Neuron (in vitro differentiated cells): ENCODE measurements at regions not wholly inside any gene's neighbourhood (a gene's known extent, or its start where the extent isn't known, plus 50 kb on each side); places are given as distances from the start of the nearest gene placed in this dataset.
"Not testable (repeated sequence)": the region's sequence is repeated elsewhere in the genome, so short reads cannot be mapped to it uniquely, and the experiment has no call there.

ENCODE experiments used
- H2AFZ ChIP-seq: one replicate; pipeline ENCODE4 v1.6.1; 2013; ENCODE audit warnings: low read depth, mild to moderate bottlenecking, inconsistent platforms, low read length, moderate library complexity
- H3K27me3 ChIP-seq: one replicate; pipeline ENCODE4 v1.6.1; 2013; ENCODE audit warnings: low read length; ENCODE audit not compliant: insufficient read depth
- H3K36me3 ChIP-seq: one replicate; pipeline ENCODE4 v1.6.1; 2013; ENCODE audit warnings: low read length; ENCODE audit not compliant: insufficient read depth
- H3K4me1 ChIP-seq: one replicate; pipeline ENCODE4 v1.6.1; 2013; ENCODE audit warnings: low read length; ENCODE audit not compliant: insufficient read depth
- H3K4me3 ChIP-seq: 2 replicates; pipeline ENCODE4 v1.5.1; 2013; ENCODE audit warnings: mild to moderate bottlenecking, low read length, moderate library complexity
- H3K9me3 ChIP-seq: one replicate; pipeline ENCODE4 v1.6.1; 2013; ENCODE audit warnings: low read length

DNA sequence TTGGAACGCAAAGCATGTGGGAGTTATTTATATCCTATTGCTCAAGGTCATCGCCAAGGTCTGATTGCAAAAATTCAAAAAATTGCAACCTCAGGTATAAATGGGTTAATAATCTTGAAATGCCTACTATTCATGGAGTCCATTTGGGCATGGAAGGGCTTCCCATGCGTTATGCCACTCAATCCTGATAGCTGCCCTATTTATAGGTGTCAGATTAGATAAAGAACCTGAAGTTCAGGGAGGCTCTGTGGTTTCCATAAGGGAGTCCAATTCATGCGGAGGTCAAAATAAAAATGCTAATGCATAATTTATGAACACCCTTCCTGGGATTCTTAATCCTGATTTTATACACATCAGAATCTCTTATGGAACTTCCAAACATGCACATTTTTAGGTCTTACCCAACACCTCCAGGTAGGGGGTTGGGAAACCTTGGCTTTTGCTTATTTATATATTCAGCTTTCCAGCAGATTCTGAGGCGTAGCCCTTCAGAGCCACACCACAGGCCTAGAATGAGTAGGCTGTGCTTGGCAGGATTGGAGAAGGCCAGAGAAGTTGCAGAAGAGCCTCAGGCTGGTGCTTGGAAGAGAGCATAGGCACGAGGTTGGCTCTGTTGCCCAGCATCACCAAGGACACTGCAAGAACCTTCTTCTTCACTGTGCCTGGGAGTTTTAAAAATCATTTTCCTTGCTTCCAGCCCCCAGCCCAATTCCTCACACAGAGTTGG lies 324.4 kb upstream of the CFAP20DC start:
- no peaks in the 10 kb centered on the region for H3K27me3 ChIP-seq
- H3K36me3 ChIP-seq = no peaks in the 10 kb centered on the region
- H3K4me3 ChIP-seq = no peak overlapping the region
- H2AFZ ChIP-seq = no peak overlapping the region
- peaks cover 13% of the 10 kb centered on the region for H3K4me1 ChIP-seq
- no peaks in the 10 kb centered on the region for H3K9me3 ChIP-seq

DNA sequence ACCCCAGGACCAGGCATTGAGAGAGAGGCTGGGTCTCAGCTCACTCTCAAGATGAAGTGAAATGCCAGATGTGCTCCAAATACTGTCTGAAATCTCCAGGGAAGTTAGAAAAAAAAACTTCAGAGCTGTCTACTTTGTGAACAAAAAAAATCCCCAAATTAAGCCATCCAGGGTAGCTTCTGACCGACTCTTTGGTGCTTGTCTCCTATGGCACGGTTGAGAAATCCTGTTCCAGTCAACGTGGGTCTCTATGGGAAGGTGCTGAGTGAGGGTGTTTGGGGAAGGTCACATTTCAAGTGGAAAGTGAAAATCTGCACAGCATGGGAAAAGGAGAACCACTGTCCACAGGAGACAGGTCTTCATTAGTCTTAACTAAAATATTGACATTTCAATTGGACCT lies 322.5 kb upstream of the CFAP20DC start:
- Histone ChIP-seq H3K36me3 (no peaks in the 10 kb centered on the region), H3K9me3 (no peaks in the 10 kb centered on the region), H2AFZ (no peak overlapping the region), H3K4me1 (peaks cover 14% of the 10 kb centered on the region), H3K27me3 (no peaks in the 10 kb centered on the region), H3K4me3 (no peak overlapping the region)

DNA sequence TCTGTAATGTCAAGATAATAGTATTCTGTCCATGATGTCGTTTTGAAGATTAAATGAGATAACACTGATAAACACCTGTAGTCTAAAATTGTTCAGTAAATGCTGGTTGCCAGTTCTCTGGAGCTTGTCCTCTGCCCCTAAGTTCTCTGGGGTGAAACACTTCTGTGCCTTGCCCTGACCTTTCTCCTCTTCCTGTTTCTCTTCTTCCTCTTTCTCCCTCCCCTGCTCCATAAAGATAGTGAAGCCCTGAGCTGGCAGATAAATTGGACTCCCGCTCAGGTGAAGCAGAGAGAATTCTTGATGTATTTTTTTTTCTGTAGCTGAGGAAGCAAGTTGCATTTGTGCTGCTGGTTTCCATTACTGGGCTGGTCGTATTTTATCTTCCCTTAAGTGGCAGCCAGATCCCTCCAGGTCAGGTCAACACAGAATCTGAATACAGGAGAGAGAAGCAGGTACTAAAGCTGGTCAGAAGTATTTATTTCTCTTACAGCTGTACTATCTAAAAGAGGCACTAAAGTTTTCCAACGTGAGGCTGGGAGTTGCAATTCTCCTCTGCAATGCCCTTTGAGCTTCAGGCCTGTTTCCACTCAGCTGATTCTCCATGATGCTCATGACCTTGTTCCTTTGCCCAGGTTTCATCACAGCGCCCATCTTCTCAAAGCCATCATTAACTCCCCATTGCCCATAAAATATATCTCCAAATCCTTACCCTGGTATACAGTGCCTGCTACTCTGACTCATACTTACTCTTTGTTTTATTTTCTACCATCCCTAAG lies 319.3 kb upstream of the CFAP20DC start:
- H3K36me3 ChIP-seq = no peaks in the 10 kb centered on the region
- H2AFZ ChIP-seq = no peak overlapping the region
- H3K27me3 ChIP-seq = no peaks in the 10 kb centered on the region
- H3K9me3 ChIP-seq = peaks cover 2% of the 10 kb centered on the region
- H3K4me3 ChIP-seq = no peak overlapping the region
- H3K4me1 ChIP-seq = peaks cover 6% of the 10 kb centered on the region

DNA sequence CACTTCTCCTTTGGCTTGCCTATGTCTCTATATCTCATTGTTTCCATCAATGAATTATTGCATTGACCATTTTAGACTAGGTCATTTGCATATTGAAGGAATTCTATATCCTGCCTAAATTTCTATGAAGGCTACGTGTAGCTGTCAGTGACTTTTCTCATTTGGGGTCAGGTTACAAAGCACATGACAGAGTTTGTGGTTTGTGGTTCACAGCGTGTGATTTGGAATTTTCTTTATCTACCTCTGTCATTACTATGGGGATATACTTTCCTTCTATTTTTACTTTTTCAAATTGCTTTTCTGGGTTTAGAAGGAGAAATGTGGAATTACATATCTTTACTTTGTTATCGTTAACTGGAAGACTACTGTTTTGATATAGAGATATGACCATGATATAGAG lies 317.3 kb upstream of the CFAP20DC start:
- no peaks in the 10 kb centered on the region for H3K36me3 ChIP-seq
- no peak overlapping the region for H3K4me3 ChIP-seq
- no peak overlapping the region for H2AFZ ChIP-seq
- no peaks in the 10 kb centered on the region for H3K27me3 ChIP-seq
- peaks cover 2% of the 10 kb centered on the region for H3K9me3 ChIP-seq
- peaks cover 4% of the 10 kb centered on the region for H3K4me1 ChIP-seq

DNA sequence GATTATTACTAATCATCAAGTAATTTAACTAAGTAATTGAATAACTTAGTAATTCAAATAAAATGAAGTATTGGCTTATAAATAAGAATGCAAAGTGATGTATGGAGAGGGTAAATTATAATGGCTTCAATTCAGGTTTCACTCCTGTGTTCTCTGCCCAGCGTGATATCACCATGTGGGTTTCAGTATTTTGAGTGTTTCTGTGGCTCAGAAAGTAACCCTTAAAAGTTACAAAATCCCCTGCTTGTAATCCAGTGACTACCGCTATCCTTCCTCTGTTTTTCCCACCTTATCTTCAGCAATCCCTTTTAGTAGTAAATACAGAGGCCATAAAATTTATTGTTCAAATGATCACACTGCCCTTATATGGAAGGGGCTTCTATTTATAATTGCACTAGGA lies 316.4 kb upstream of the CFAP20DC start:
- H3K36me3 ChIP-seq = no peaks in the 10 kb centered on the region
- H3K4me1 ChIP-seq = peaks cover 4% of the 10 kb centered on the region
- no peaks in the 10 kb centered on the region for H3K27me3 ChIP-seq
- H3K4me3 ChIP-seq = no peak overlapping the region
- peaks cover 2% of the 10 kb centered on the region for H3K9me3 ChIP-seq
- no peak overlapping the region for H2AFZ ChIP-seq

DNA sequence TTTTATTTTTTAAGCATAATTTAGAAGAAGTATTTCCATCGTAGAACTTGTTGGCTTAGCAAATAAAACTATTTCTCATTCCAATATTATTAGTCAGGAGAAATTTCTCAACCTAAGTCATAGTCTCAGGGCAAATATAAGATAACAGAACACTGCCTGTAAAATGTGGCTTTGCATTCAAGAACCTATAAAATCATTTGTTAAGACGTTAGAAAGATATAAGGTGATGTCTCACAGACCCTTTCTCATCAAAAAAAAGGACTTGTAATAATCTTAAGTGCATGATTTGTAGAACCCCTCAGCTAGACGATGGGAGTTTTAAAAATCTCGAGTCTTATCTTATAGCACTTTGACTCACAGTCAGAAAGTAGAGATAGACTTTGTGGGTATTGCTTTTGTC lies 314.7 kb upstream of the CFAP20DC start:
- Histone ChIP-seq H3K4me3 (no peak overlapping the region), H3K9me3 (peaks cover 2% of the 10 kb centered on the region), H3K27me3 (no peaks in the 10 kb centered on the region), H3K4me1 (peaks cover 4% of the 10 kb centered on the region), H2AFZ (no peak overlapping the region), H3K36me3 (no peaks in the 10 kb centered on the region)

DNA sequence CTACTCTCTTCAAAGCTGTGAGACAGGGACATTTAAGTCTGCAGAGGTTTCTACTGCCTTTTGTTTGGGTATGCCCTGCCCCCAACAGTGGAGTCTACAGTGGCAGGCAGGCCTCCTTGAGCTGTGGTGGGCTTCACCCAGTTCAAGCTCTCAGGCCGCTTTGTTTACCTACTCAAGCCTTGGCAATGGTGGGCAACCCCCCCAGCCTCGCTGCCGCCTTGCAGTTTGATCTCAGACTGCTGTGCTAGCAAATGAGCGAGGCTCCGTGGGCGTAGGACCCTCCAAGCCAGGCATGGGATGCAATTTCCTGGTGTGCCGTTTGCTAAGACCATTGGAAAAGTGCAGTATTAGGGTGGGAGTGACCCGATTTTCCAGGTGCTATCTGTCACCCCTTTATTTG lies 310.5 kb upstream of the CFAP20DC start:
- H3K36me3 ChIP-seq, H2AFZ ChIP-seq, H3K27me3 ChIP-seq, H3K4me3 ChIP-seq, H3K9me3 ChIP-seq, H3K4me1 ChIP-seq: not testable (repeated sequence)

DNA sequence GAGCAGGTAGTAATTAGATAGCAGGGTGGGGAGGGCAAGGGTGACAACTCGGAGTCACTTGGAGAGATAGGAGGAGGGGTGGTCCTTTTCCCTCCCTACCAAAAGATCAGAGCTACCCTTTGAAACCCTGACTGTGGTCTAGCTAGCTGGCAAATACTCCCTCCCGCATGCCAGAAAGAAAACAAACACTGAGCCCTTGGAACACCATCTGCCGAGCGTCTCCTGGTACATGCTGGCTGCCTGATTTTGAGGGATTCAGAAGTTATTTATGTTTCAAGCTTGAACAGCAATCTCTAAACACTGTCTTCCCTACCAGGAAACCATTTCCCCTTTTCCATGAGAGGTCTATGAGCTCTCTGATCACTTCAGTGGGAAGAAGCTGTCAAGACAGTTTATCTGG lies 291.6 kb upstream of the CFAP20DC start:
- H3K9me3 ChIP-seq = no peaks in the 10 kb centered on the region
- no peak overlapping the region for H2AFZ ChIP-seq
- no peaks in the 10 kb centered on the region for H3K36me3 ChIP-seq
- no peak overlapping the region for H3K4me3 ChIP-seq
- H3K27me3 ChIP-seq = no peaks in the 10 kb centered on the region
- peaks cover 3% of the 10 kb centered on the region for H3K4me1 ChIP-seq

DNA sequence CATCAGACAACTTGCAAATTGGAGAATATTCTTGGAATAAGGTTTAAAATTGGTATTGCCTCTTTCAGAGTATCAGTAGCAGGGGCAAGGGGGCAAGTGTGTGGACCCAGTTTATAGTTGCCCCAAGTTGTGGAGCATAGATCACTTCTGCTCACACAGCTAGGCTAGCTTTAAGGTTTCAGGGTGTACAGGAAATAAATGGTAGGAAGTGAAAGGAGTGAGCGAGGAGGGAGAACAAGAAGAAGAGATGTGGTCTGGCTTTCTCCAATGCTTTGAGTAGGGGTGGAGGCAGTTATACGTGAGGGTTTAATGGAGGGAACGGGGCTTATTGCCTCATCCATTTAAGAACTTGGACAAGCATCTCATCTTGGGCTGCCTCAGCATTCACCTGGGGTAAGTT lies 290.0 kb upstream of the CFAP20DC start:
- H2AFZ ChIP-seq = no peak overlapping the region
- no peaks in the 10 kb centered on the region for H3K36me3 ChIP-seq
- H3K4me3 ChIP-seq = no peak overlapping the region
- no peaks in the 10 kb centered on the region for H3K9me3 ChIP-seq
- peaks cover 3% of the 10 kb centered on the region for H3K4me1 ChIP-seq
- H3K27me3 ChIP-seq = no peaks in the 10 kb centered on the region

DNA sequence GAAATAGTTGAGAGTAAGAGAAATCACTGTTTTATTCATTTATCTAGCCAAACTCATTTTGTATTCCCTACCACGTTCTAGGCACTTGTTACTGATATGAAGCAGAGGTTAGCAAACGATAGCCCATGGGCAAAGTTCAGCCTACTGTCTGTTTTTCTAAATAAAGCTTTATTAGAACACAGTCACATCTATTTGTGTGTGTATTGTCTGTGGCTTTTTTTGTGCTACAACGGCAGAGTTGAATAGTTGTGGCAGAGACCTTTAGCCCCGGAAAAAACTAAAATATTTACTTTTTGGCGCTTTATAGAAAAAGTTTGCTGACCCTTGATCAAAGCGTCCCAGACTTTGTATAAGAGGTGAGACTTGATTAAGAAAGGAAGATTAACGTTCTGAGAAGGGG lies 289.1 kb upstream of the CFAP20DC start:
- Histone ChIP-seq H3K36me3 (no peaks in the 10 kb centered on the region), H3K9me3 (no peaks in the 10 kb centered on the region), H3K4me3 (no peak overlapping the region), H2AFZ (no peak overlapping the region), H3K27me3 (no peaks in the 10 kb centered on the region), H3K4me1 (peaks cover 3% of the 10 kb centered on the region)

DNA sequence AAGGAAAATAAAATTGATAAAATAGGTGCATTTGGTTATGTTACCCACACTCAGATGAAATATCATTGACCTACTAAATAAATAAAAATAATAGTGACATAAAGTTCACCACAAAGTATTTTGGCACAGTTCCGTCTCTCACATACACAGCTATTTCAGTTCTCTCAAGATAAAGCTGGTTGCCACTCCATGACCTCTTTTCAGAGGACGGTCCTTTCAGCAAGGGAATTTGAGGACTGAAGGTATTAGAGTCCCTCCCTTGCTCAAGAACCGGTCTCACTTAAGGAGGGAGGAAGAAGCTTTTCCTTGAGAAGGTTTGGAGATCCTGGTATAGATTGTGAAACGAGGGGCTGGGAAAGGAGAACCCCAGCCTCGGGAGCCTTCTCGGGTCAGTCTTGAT lies 285.5 kb upstream of the CFAP20DC start:
- Histone ChIP-seq H3K27me3 (no peaks in the 10 kb centered on the region), H3K4me1 (peaks cover 3% of the 10 kb centered on the region), H2AFZ (no peak overlapping the region), H3K9me3 (no peaks in the 10 kb centered on the region), H3K4me3 (no peak overlapping the region), H3K36me3 (no peaks in the 10 kb centered on the region)

DNA sequence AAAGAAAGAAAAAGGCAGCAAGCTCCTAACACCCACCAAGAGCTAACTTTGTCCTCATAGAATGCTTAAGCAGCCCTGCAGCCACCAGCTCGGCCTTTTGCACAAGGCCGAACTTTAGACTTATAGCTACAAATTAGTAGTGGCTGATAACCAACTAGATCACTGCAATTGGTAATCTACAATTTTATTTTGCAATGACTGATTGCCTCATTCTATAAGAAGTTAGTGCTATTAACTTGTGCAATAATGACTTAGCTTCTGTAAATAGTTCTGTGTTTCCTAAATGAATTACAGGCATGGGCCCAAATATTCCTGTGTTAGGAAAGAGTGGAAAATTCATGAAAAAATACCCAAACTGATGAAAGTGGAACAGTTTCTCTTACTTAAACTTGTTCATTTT lies 284.8 kb upstream of the CFAP20DC start:
- Histone ChIP-seq H3K4me1 (peaks cover 3% of the 10 kb centered on the region), H3K9me3 (no peaks in the 10 kb centered on the region), H3K4me3 (no peak overlapping the region), H2AFZ (no peak overlapping the region), H3K36me3 (no peaks in the 10 kb centered on the region), H3K27me3 (no peaks in the 10 kb centered on the region)

DNA sequence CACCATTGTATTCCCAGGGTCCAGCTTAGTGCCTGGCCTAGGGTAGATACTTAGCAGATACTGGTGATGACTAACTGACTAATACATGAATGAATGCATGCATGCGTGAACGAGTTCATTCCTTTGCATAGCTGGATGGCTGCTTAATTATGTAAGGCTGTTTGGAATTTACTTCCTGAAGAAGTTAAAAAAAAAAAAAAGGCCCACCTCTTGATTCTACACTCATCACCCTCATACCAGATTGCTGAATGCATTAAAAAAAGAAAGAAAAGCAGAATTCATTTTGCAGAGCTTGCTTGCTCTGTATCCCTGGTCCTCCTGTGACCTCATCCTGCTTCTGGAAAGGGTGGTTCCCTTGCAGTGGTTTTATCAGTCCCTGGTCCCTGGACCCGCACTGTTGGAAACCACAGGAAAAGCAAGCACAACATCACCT lies 277.6 kb upstream of the CFAP20DC start:
- H3K4me3 ChIP-seq = no peak overlapping the region
- no peaks in the 10 kb centered on the region for H3K27me3 ChIP-seq
- H2AFZ ChIP-seq = no peak overlapping the region
- H3K4me1 ChIP-seq = peaks cover 16% of the 10 kb centered on the region
- H3K36me3 ChIP-seq = no peaks in the 10 kb centered on the region
- H3K9me3 ChIP-seq = no peaks in the 10 kb centered on the region
